HAP-1 (cell line): ENCODE measurements at regions not wholly inside any gene's neighbourhood (a gene's known extent, or its start where the extent isn't known, plus 50 kb on each side); places are given as distances from the start of the nearest gene placed in this dataset.
"Not testable (repeated sequence)": the region's sequence is repeated elsewhere in the genome, so short reads cannot be mapped to it uniquely, and the experiment has no call there.

Experiments used
- DNase-seq, 2 experiments: peaks; one replicate each; pipeline ENCODE4 v3.0.0-alpha.2; 2016 to 2020; ENCODE audit warnings: low spot score in 2 of 2
- H3K27me3 ChIP-seq: fragments of 250-450 bp; sonication (Bioruptor Pico); 2 replicates; pipeline ENCODE4 v1.5.1; 2020; ENCODE audit warnings: low read depth, mild to moderate bottlenecking, moderate library complexity
- H3K36me3 ChIP-seq: fragments of 250-450 bp; sonication (Bioruptor Pico); replicated peaks from 2 replicates; pipeline ENCODE4 v1.5.1; 2020; ENCODE audit warnings: mild to moderate bottlenecking
- H3K4me1 ChIP-seq: fragments of 250-450 bp; sonication (Bioruptor Pico); 2 replicates; pipeline ENCODE4 v1.5.1; 2020; ENCODE audit warnings: mild to moderate bottlenecking
- H3K4me3 ChIP-seq: fragments of 250-450 bp; sonication (Bioruptor Pico); 2 replicates; pipeline ENCODE4 v1.5.1; 2020; ENCODE audit warnings: mild to moderate bottlenecking, moderate library complexity
- H3K9me3 ChIP-seq: fragments of 250-450 bp; sonication (Bioruptor Pico); 2 replicates; pipeline ENCODE4 v1.5.1; 2020; ENCODE audit warnings: mild to moderate bottlenecking, moderate library complexity
- in situ Hi-C: fragments of 300-500 bp; cut with MboI; formaldehyde crosslinking; loops from 3 replicates; pipeline ENCODE4 v1.14.3; 2020; ENCODE audit warnings: low sequenced_read_pairs, inconsistent platforms, mixed read lengths

GRCh38 chr17:74128456-74129211 is 74.8 kb upstream of the RPL38 start:
- Histone ChIP-seq H3K36me3 (no peaks in the 10 kb centered on the region), H3K4me1 (no peaks in the 10 kb centered on the region), H3K4me3 (no peak overlapping the region), H3K9me3 (no peaks in the 10 kb centered on the region), H3K27me3 (no peaks in the 10 kb centered on the region; the same call in 1 of the 2 replicates)
- no peak for DNase-seq
- in situ Hi-C loops, result no loop called here

- H3K4me1 ChIP-seq, H3K4me3 ChIP-seq, in situ Hi-C loops, H3K36me3 ChIP-seq, H3K27me3 ChIP-seq, H3K9me3 ChIP-seq, DNase-seq: not testable (repeated sequence)
Observed at GRCh38 chr17:74129800-74130199, 73.7 kb upstream of the RPL38 start.

- in situ Hi-C loops, result no loop called here
- DNase-seq, result no peak
- Histone ChIP-seq H3K36me3 (no peaks in the 10 kb centered on the region), H3K27me3 (no peaks in the 10 kb centered on the region; the same call in 1 of the 2 replicates), H3K4me1 (no peaks in the 10 kb centered on the region), H3K9me3 (no peaks in the 10 kb centered on the region), H3K4me3 (no peak overlapping the region)
Observed at GRCh38 chr17:74130276-74130675, 73.2 kb upstream of the RPL38 start.

- no peaks in the 10 kb centered on the region for H3K4me1 ChIP-seq
- no peak overlapping the region for H3K4me3 ChIP-seq
- H3K9me3 ChIP-seq, result no peaks in the 10 kb centered on the region
- no peaks in the 10 kb centered on the region for H3K36me3 ChIP-seq
- in situ Hi-C loops, result no loop called here
- no peak for DNase-seq
- no peaks in the 10 kb centered on the region; the same call in 1 of the 2 replicates for H3K27me3 ChIP-seq
Observed at GRCh38 chr17:74130841-74131240, 72.6 kb upstream of the RPL38 start.

- Histone ChIP-seq H3K36me3 (no peaks in the 10 kb centered on the region), H3K4me3 (no peak overlapping the region), H3K27me3 (no peaks in the 10 kb centered on the region; the same call in 1 of the 2 replicates), H3K4me1 (no peaks in the 10 kb centered on the region), H3K9me3 (no peaks in the 10 kb centered on the region)
- no peak for DNase-seq
- in situ Hi-C loops, result no loop called here
Observed at GRCh38 chr17:74132354-74132753, 71.1 kb upstream of the RPL38 start.

- Histone ChIP-seq H3K4me3 (no peak overlapping the region), H3K9me3 (no peaks in the 10 kb centered on the region), H3K27me3 (no peaks in the 10 kb centered on the region; the same call in 1 of the 2 replicates), H3K36me3 (no peaks in the 10 kb centered on the region), H3K4me1 (no peaks in the 10 kb centered on the region)
- in situ Hi-C loops, result no loop called here
- DNase-seq, result no peak
Observed at GRCh38 chr17:74133740-74134139, 69.7 kb upstream of the RPL38 start.

GRCh38 chr17:74134234-74134633 is 69.2 kb upstream of the RPL38 start:
- H3K9me3 ChIP-seq, in situ Hi-C loops, H3K27me3 ChIP-seq, H3K4me1 ChIP-seq, H3K36me3 ChIP-seq, H3K4me3 ChIP-seq, DNase-seq: not testable (repeated sequence)

GRCh38 chr17:74134991-74135390 is 68.5 kb upstream of the RPL38 start:
- no peak overlapping the region for H3K4me3 ChIP-seq
- H3K36me3 ChIP-seq, result no peaks in the 10 kb centered on the region
- DNase-seq, result no peak
- no peaks in the 10 kb centered on the region for H3K4me1 ChIP-seq
- no peaks in the 10 kb centered on the region; the same call in 1 of the 2 replicates for H3K27me3 ChIP-seq
- H3K9me3 ChIP-seq, result no peaks in the 10 kb centered on the region
- in situ Hi-C loops, result no loop called here

GRCh38 chr17:74135391-74136167 is 67.9 kb upstream of the RPL38 start:
- Histone ChIP-seq H3K4me3 (no peak overlapping the region), H3K36me3 (no peaks in the 10 kb centered on the region), H3K27me3 (no peaks in the 10 kb centered on the region; the same call in 1 of the 2 replicates), H3K9me3 (no peaks in the 10 kb centered on the region), H3K4me1 (no peaks in the 10 kb centered on the region)
- DNase-seq, result no peak
- in situ Hi-C loops, result no loop called here

GRCh38 chr17:74137416-74137815 is 66.1 kb upstream of the RPL38 start:
- no peaks in the 10 kb centered on the region; the same call in 1 of the 2 replicates for H3K27me3 ChIP-seq
- no peaks in the 10 kb centered on the region for H3K36me3 ChIP-seq
- H3K4me1 ChIP-seq, result no peaks in the 10 kb centered on the region
- H3K9me3 ChIP-seq, result no peaks in the 10 kb centered on the region
- in situ Hi-C loops, result no loop called here
- no peak overlapping the region for H3K4me3 ChIP-seq
- no peak for DNase-seq

GRCh38 chr17:74139120-74139519 is 64.4 kb upstream of the RPL38 start:
- no peak for DNase-seq
- H3K4me3 ChIP-seq, result no peak overlapping the region
- no peaks in the 10 kb centered on the region for H3K36me3 ChIP-seq
- in situ Hi-C loops, result no loop called here
- no peaks in the 10 kb centered on the region for H3K4me1 ChIP-seq
- H3K9me3 ChIP-seq, result no peaks in the 10 kb centered on the region
- H3K27me3 ChIP-seq, result no peaks in the 10 kb centered on the region

GRCh38 chr17:74140282-74140681 is 63.2 kb upstream of the RPL38 start:
- no peaks in the 10 kb centered on the region for H3K27me3 ChIP-seq
- no peak for DNase-seq
- H3K9me3 ChIP-seq, result no peaks in the 10 kb centered on the region
- in situ Hi-C loops, result no loop called here
- H3K36me3 ChIP-seq, result no peaks in the 10 kb centered on the region
- H3K4me1 ChIP-seq, result no peaks in the 10 kb centered on the region
- no peak overlapping the region for H3K4me3 ChIP-seq

GRCh38 chr17:74141612-74142011 is 61.9 kb upstream of the RPL38 start:
- H3K4me1 ChIP-seq, result no peaks in the 10 kb centered on the region
- H3K27me3 ChIP-seq, result no peaks in the 10 kb centered on the region
- no peaks in the 10 kb centered on the region for H3K9me3 ChIP-seq
- no peak for DNase-seq
- no peak overlapping the region for H3K4me3 ChIP-seq
- in situ Hi-C loops, result no loop called here
- no peaks in the 10 kb centered on the region for H3K36me3 ChIP-seq

- H3K27me3 ChIP-seq, in situ Hi-C loops, H3K4me3 ChIP-seq, H3K9me3 ChIP-seq, DNase-seq, H3K36me3 ChIP-seq, H3K4me1 ChIP-seq: not testable (repeated sequence)
Observed at GRCh38 chr17:74143318-74143717, 60.2 kb upstream of the RPL38 start.
